ENCODE measurements at regions not wholly inside any gene's neighbourhood (a gene's known extent, or its start where the extent isn't known, plus 50 kb on each side); places are given as distances from the start of the nearest gene placed in this dataset.

GRCh38 chr18:37649930-37650329, 84.3 kb upstream of the CELF4 start:
- no peaks in the 10 kb centered on the region for H3K36me3 ChIP-seq
- DNase-seq (ENCODE audit: low spot score) (no peak), ATAC-seq (ENCODE audit: insufficient number of reproducible peaks, low FRiP score, low read depth) (no peak)
- no peak for TF ChIP-seq CTCF (IDR thresholded peaks at IDR 0.05)
- peaks cover 8% of the 10 kb centered on the region for H3K9me3 ChIP-seq
- no peaks in the 10 kb centered on the region for H3K4me1 ChIP-seq (ENCODE audit: control insufficient read depth in 1 of 2, low read depth in 2 of 2)
- H3K27me3 ChIP-seq (replicated peaks; ENCODE audit: insufficient read depth): no peaks in the 10 kb centered on the region
- no peak overlapping the region for H3K4me3 ChIP-seq
- no peak overlapping the region for H3K27ac ChIP-seq

- no peak for TF ChIP-seq CTCF (IDR thresholded peaks at IDR 0.05)
- H3K4me3 ChIP-seq: no peak overlapping the region
- ATAC-seq (ENCODE audit: insufficient number of reproducible peaks, low FRiP score, low read depth): no peak
- peaks cover 8% of the 10 kb centered on the region for H3K9me3 ChIP-seq
- no peaks in the 10 kb centered on the region for H3K27me3 ChIP-seq (replicated peaks; ENCODE audit: insufficient read depth)
- DNase-seq (ENCODE audit: low spot score): no peak
- H3K36me3 ChIP-seq: no peaks in the 10 kb centered on the region
- no peak overlapping the region for H3K27ac ChIP-seq
- H3K4me1 ChIP-seq (ENCODE audit: control insufficient read depth in 1 of 2, low read depth in 2 of 2): no peaks in the 10 kb centered on the region
Measured at GRCh38 chr18:37649416-37649815, 83.8 kb upstream of the CELF4 start.

GRCh38 chr18:37641573-37641972, 76.0 kb upstream of the CELF4 start:
- DNase-seq (ENCODE audit: low spot score) (no peak), ATAC-seq (ENCODE audit: insufficient number of reproducible peaks, low FRiP score, low read depth) (no peak)
- Histone ChIP-seq H3K4me3 (no peak overlapping the region), H3K27ac (no peak overlapping the region), H3K36me3 (no peaks in the 10 kb centered on the region), H3K27me3 (replicated peaks; ENCODE audit: insufficient read depth) (no peaks in the 10 kb centered on the region), H3K9me3 (peaks cover 3% of the 10 kb centered on the region), H3K4me1 (ENCODE audit: control insufficient read depth in 1 of 2, low read depth in 2 of 2) (no peaks in the 10 kb centered on the region)
- no peak for TF ChIP-seq CTCF (IDR thresholded peaks at IDR 0.05)

- Histone ChIP-seq H3K27me3 (replicated peaks; ENCODE audit: insufficient read depth) (no peaks in the 10 kb centered on the region), H3K36me3 (no peaks in the 10 kb centered on the region), H3K27ac (no peak overlapping the region), H3K4me3 (no peak overlapping the region), H3K4me1 (ENCODE audit: control insufficient read depth in 1 of 2, low read depth in 2 of 2) (no peaks in the 10 kb centered on the region), H3K9me3 (peaks cover 3% of the 10 kb centered on the region)
- no peak for DNase-seq (ENCODE audit: low spot score)
- ATAC-seq (ENCODE audit: insufficient number of reproducible peaks, low FRiP score, low read depth): no peak
- TF ChIP-seq CTCF (IDR thresholded peaks at IDR 0.05): no peak
Measured at GRCh38 chr18:37640504-37640903, 74.9 kb upstream of the CELF4 start.

GRCh38 chr18:37639846-37640245, 74.2 kb upstream of the CELF4 start:
- Histone ChIP-seq H3K27ac (no peak overlapping the region), H3K9me3 (no peaks in the 10 kb centered on the region), H3K4me3 (no peak overlapping the region), H3K4me1 (ENCODE audit: control insufficient read depth in 1 of 2, low read depth in 2 of 2) (no peaks in the 10 kb centered on the region), H3K27me3 (replicated peaks; ENCODE audit: insufficient read depth) (no peaks in the 10 kb centered on the region), H3K36me3 (no peaks in the 10 kb centered on the region)
- TF ChIP-seq CTCF (IDR thresholded peaks at IDR 0.05): no peak
- ATAC-seq (ENCODE audit: insufficient number of reproducible peaks, low FRiP score, low read depth) (no peak), DNase-seq (ENCODE audit: low spot score) (no peak)
